PC-3 (cell line): ENCODE measurements at regions not wholly inside any gene's neighbourhood (a gene's known extent, or its start where the extent isn't known, plus 50 kb on each side); places are given as distances from the start of the nearest gene placed in this dataset.

Source experiments
- ATAC-seq: fragments of 200-7000 bp; cut with Tn5 transposase; 2 replicates; pipeline ENCODE4 v1.9.1; 2020; ENCODE audit warnings: mild to moderate bottlenecking, moderate library complexity
- BruUV-seq: library from RNA; stranded (reverse); fragments of 400-500 nt; replicated peaks from 2 replicates; lab custom pipeline; 2021; lab: Mats Ljungman, UMichigan
- CTCF ChIA-PET: fragments of 300-600 bp; sonication (Branson Sonifier 250); formaldehyde crosslinking; loops from one replicate; lab custom pipeline; 2022; ENCODE audit warnings: antibody characterized with exemption; lab: Charles Lee
- POLR2A ChIA-PET: fragments of 300-600 bp; sonication (Branson Sonifier 250); formaldehyde crosslinking; loops from one replicate; lab custom pipeline; 2022; ENCODE audit warnings: antibody characterized with exemption; ENCODE audit not compliant: unreplicated experiment; lab: Charles Lee
- DNase-seq: peaks from one replicate; pipeline ENCODE4 v3.0.0-alpha.2; 2015
- H2AFZ ChIP-seq: fragments of 300-600 bp; sonication (generic); 2 replicates; pipeline ENCODE4 v1.6.0; 2016; ENCODE audit warnings: antibody characterized with exemption, low read length
- H3F3A ChIP-seq: fragments of 300-600 bp; sonication (generic); one replicate; pipeline ENCODE4 v1.6.0; 2017; ENCODE audit warnings: antibody characterized with exemption, low read length, control low read depth, mild to moderate bottlenecking; ENCODE audit not compliant: unreplicated experiment
- H3K27ac ChIP-seq: fragments of 300-600 bp; sonication (generic); 2 replicates; pipeline ENCODE4 v1.5.1; 2016; ENCODE audit warnings: mild to moderate bottlenecking, low read length
- H3K27me3 ChIP-seq: fragments of 300-600 bp; sonication (generic); 2 replicates; pipeline ENCODE4 v1.6.1; 2016; ENCODE audit warnings: low read length, mixed read lengths
- H3K36me3 ChIP-seq: fragments of 300-600 bp; sonication (generic); 2 replicates; pipeline ENCODE4 v1.6.1; 2016; ENCODE audit warnings: low read depth, mixed run types, low read length, mixed read lengths
- H3K4me1 ChIP-seq: fragments of 300-600 bp; sonication (generic); 2 replicates; pipeline ENCODE4 v1.5.1; 2016; ENCODE audit warnings: low read length; ENCODE audit not compliant: insufficient read depth
- H3K4me2 ChIP-seq: fragments of 300-600 bp; sonication (generic); 2 replicates; pipeline ENCODE4 v1.6.0; 2016; ENCODE audit warnings: low read length
- H3K4me3 ChIP-seq: fragments of 300-600 bp; sonication (generic); 2 replicates; pipeline ENCODE4 v1.5.1; 2016; ENCODE audit warnings: mild to moderate bottlenecking, low read length, mixed read lengths
- H3K79me2 ChIP-seq: fragments of 300-600 bp; sonication (generic); 2 replicates; pipeline ENCODE4 v1.6.1; 2017; ENCODE audit warnings: low read length, mixed read lengths
- H3K9ac ChIP-seq: fragments of 300-600 bp; sonication (generic); 2 replicates; pipeline ENCODE4 v1.6.0; 2016; ENCODE audit warnings: mild to moderate bottlenecking, low read length
- H3K9me2 ChIP-seq: fragments of 300-600 bp; sonication (generic); replicated peaks from 2 replicates; pipeline ENCODE4 v1.6.1; 2016; ENCODE audit warnings: mixed run types, low read length, mixed read lengths
- H3K9me3 ChIP-seq: fragments of 300-600 bp; sonication (generic); 2 replicates; pipeline ENCODE4 v1.6.1; 2016; ENCODE audit warnings: low read length, mixed read lengths
- H4K20me1 ChIP-seq: fragments of 300-600 bp; sonication (generic); 2 replicates; pipeline ENCODE4 v1.6.1; 2016; ENCODE audit warnings: low read length, mixed read lengths
- CTCF ChIP-seq: fragments of 300-600 bp; sonication (generic); conservative IDR thresholded peaks from 2 replicates; pipeline ENCODE4 v1.5.1; 2017; ENCODE audit warnings: antibody characterized with exemption, low read depth, mild to moderate bottlenecking, low read length
- EZH2 ChIP-seq: fragments of 300-600 bp; sonication (generic); IDR thresholded peaks from one replicate; pipeline ENCODE4 v1.6.1; 2017; ENCODE audit warnings: antibody characterized with exemption, mild to moderate bottlenecking, low read length; ENCODE audit not compliant: unreplicated experiment
- EZH2phosphoT487 ChIP-seq: fragments of 300-600 bp; sonication (generic); IDR thresholded peaks from 2 replicates; pipeline ENCODE4 v1.6.1; 2018; ENCODE audit warnings: mild to moderate bottlenecking, antibody characterized with exemption, low read length, borderline replicate concordance
- intact Hi-C: fragments of 100-400 bp; cut with micrococcal nuclease; formaldehyde crosslinking; loops from 2 replicates; pipeline ENCODE4 v1.9.0; 2023

DNA sequence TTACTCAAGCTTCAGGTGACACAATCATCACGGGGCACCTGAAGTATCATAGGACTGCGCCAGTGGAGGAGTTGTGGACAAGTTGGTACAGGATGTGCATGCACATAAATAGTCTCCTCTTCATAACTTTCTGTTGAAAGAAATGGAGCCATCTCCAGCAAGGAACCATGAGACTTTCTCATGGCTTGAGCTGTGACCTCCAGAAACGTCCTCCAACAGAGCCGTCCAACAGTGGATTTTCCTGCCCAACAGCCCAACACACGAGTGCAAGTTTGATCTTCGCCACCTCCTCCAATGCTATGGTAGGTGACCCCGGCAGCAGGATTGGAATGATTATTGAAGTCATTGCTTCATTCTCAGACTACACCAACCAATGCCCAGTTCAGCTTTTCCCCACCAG lies 105.1 kb upstream of the ZNF507 start:
- H3K36me3 ChIP-seq: no peaks in the 10 kb centered on the region
- ChIA-PET CTCF (no interaction called here), POLR2A (no interaction called here)
- no peaks in the 10 kb centered on the region for H4K20me1 ChIP-seq
- no peaks in the 10 kb centered on the region for H3K79me2 ChIP-seq
- BruUV-seq: no TSS peak
- no peak overlapping the region for H3K9ac ChIP-seq
- DNase-seq: no peak
- no peak overlapping the region for H2AFZ ChIP-seq
- no peak for ATAC-seq
- intact Hi-C loops: no loop called here
- no peaks in the 10 kb centered on the region for H3K9me2 ChIP-seq
- TF ChIP-seq EZH2 (no peak), EZH2phosphoT487 (no peak), CTCF (no peak)
- H3K4me1 ChIP-seq: no peaks in the 10 kb centered on the region
- no peak overlapping the region for H3K4me3 ChIP-seq
- no peaks in the 10 kb centered on the region for H3F3A ChIP-seq
- H3K9me3 ChIP-seq: no peaks in the 10 kb centered on the region
- H3K27me3 ChIP-seq: 0 out of 2 replicates have a peak, but pooled peaks cover 6% of the 10 kb centered on the region
- H3K27ac ChIP-seq: no peak overlapping the region
- no peak overlapping the region for H3K4me2 ChIP-seq

DNA sequence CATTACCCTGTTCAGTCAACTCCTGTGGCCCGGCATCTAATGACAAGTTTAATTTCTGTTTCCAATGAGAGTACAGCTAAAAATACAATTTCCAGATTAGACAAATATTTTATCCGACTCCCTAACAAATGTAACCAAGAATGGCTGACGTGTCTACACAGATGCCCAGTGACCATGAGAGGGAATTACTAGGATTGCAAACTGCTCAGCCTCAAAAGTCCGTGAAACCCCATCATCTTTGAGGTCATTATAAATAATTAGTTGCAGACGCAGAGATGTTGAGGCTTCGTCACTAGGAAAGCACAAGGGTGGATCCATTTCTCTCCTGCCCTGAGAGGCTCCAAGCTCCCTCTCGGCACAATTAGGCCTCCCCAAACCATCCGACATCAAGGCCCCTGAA lies 104.1 kb upstream of the ZNF507 start:
- Histone ChIP-seq H3K79me2 (no peaks in the 10 kb centered on the region), H3K4me1 (no peaks in the 10 kb centered on the region), H2AFZ (no peak overlapping the region), H3F3A (no peaks in the 10 kb centered on the region), H3K4me3 (no peak overlapping the region), H3K9ac (no peak overlapping the region), H3K27ac (no peak overlapping the region), H3K9me2 (no peaks in the 10 kb centered on the region), H3K9me3 (no peaks in the 10 kb centered on the region), H3K4me2 (no peak overlapping the region), H3K27me3 (0 out of 2 replicates have a peak, but pooled peaks cover 6% of the 10 kb centered on the region), H3K36me3 (no peaks in the 10 kb centered on the region), H4K20me1 (no peaks in the 10 kb centered on the region)
- ChIA-PET POLR2A (no interaction called here), CTCF (no interaction called here)
- no peak for ATAC-seq
- intact Hi-C loops: no loop called here
- no TSS peak for BruUV-seq
- TF ChIP-seq EZH2: no peak
- TF ChIP-seq CTCF: no peak
- TF ChIP-seq EZH2phosphoT487: no peak
- DNase-seq: no peak

DNA sequence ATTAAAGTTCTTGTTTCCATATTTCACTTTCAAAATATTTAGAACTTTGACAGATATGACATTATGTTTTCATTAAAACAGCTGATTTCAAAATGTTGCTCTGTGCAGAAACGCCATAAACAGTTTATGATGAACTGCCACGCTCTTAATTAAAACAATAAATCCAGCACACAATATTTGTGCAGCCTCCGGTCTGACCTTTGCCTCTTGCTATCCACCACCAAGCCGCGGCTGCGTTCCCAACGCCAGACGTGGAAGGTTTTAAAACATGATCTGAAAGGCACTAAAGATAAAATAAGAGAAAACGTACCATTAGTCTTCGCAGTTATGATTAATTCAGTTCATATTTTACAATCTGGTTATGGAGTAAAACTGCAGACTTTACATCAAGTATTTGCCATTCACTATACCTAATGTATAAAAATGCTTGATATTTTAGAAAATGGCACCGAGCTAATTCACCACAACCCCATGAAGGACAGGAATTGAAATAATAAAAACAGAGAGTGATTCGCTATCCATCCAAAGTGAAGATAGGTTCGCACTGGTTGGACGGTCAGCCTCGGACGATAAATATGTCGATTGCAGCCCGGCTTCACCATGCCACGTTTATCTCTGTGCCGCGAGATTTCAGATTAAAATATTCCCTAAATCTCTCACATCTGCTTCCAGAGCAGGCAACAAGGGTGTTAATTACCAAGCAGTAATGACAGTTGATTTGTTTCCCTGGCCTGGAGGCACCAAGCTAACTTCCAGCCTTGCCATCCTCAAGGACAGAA lies 103.3 kb upstream of the ZNF507 start:
- no peaks in the 10 kb centered on the region for H4K20me1 ChIP-seq
- H3K79me2 ChIP-seq: no peaks in the 10 kb centered on the region
- no peak for DNase-seq
- BruUV-seq: no TSS peak
- no peak overlapping the region for H3K4me2 ChIP-seq
- ChIA-PET POLR2A (no interaction called here), CTCF (no interaction called here)
- H3F3A ChIP-seq: no peaks in the 10 kb centered on the region
- H3K27me3 ChIP-seq: 0 out of 2 replicates have a peak, but pooled peaks cover 6% of the 10 kb centered on the region
- no peak for ATAC-seq
- H3K36me3 ChIP-seq: no peaks in the 10 kb centered on the region
- no peaks in the 10 kb centered on the region for H3K9me2 ChIP-seq
- no peaks in the 10 kb centered on the region for H3K4me1 ChIP-seq
- intact Hi-C loops: no loop called here
- no peak overlapping the region for H3K27ac ChIP-seq
- no peaks in the 10 kb centered on the region for H3K9me3 ChIP-seq
- no peak overlapping the region for H3K9ac ChIP-seq
- no peak overlapping the region for H3K4me3 ChIP-seq
- no peak overlapping the region for H2AFZ ChIP-seq
- no peak for TF ChIP-seq EZH2phosphoT487
- no peak for TF ChIP-seq CTCF
- no peak for TF ChIP-seq EZH2
